ENCODE measurements at regions not wholly inside any gene's neighbourhood (a gene's known extent, or its start where the extent isn't known, plus 50 kb on each side); places are given as distances from the start of the nearest gene placed in this dataset.

- in situ Hi-C loops (cut with HindIII; ENCODE audit: extremely low pct_ligation_motif_present, low pct_unique_long_range_greater_than_20kb) (no loop called here), intact Hi-C loops (cut with micrococcal nuclease; ENCODE audit: unreplicated experiment) (no loop called here)
- peaks cover 22% of the 10 kb centered on the region for H3K4me1 ChIP-seq (ENCODE audit: insufficient read depth, low read length)
- FAIRE-seq = no peak
- H3K9ac ChIP-seq (ENCODE audit: insufficient read depth, low read depth, low read length) = no peak overlapping the region
- no TSS peak for BruUV-seq (replicated peaks)
- H3K27ac ChIP-seq (ENCODE audit: extremely low read length, insufficient read depth, low read length) = no peak overlapping the region
- peaks cover 12 to 43% of the 10 kb centered on the region in 2 experiments for H3K27me3 ChIP-seq (ENCODE audit: control insufficient read depth in 1 of 2, insufficient read depth in 2 of 2, low read length in 2 of 2)
- no peak for DNase-seq (ENCODE audit: low spot score)
- H3K36me3 ChIP-seq (replicated peaks in 1 of 2; ENCODE audit: control insufficient read depth in 1 of 2, insufficient read depth in 2 of 2, low read length in 2 of 2) = no peaks in the 10 kb centered on the region
- ATAC-seq = no peak
- H2AFZ ChIP-seq (ENCODE audit: low read length) = no peak overlapping the region
- TF ChIP-seq KDM5B (CRISPR knock-in tag; IDR thresholded peaks at IDR 0.05; ENCODE audit: borderline replicate concordance) (no peak), POLR2A (IDR thresholded peaks at IDR 0.05; ENCODE audit: insufficient read depth in 1 of 2, low read depth in 2 of 2, low read length in 2 of 2) (no peak), ZNF816 (CRISPR knock-in tag; IDR thresholded peaks at IDR 0.05; ENCODE audit: borderline replicate concordance) (no peak), ZFP90 (CRISPR knock-in tag; IDR thresholded peaks at IDR 0.05; ENCODE audit: borderline replicate concordance) (no peak), MTA1 (CRISPR knock-in tag; IDR thresholded peaks at IDR 0.05; ENCODE audit: borderline replicate concordance) (no peak), ZNF331 (CRISPR knock-in tag; IDR thresholded peaks at IDR 0.05) (no peak), IKZF5 (CRISPR knock-in tag; IDR thresholded peaks at IDR 0.05) (no peak), ZNF275 (CRISPR knock-in tag; IDR thresholded peaks at IDR 0.05; ENCODE audit: borderline replicate concordance) (no peak), FOXK1 (CRISPR knock-in tag; IDR thresholded peaks at IDR 0.05; ENCODE audit: borderline replicate concordance, low read depth) (no peak), RELA (CRISPR knock-in tag; IDR thresholded peaks at IDR 0.05) (no peak)
- no peak overlapping the region for H3K4me2 ChIP-seq (ENCODE audit: low read depth, low read length)
- WGBS (ENCODE audit: low lambda C conversion rate) = 53% methylated on average over 10 of the region's 10 CpGs
- H3K4me3 ChIP-seq (replicated peaks in 1 of 3; ENCODE audit: insufficient read depth in 1 of 3, low read depth in 2 of 3, low read length in 3 of 3) = no peak overlapping the region
- ChIA-PET CTCF (ENCODE audit: low intra/inter-chr PET ratio, low total read pairs) (no interaction called here), POLR2A (interaction anchor here (1.2 kb wide), 1 partner anchor 20 kb away, joined by 3 read pairs; no protein-coding TSS in a partner anchor)
- no peaks in the 10 kb centered on the region for H4K20me1 ChIP-seq (ENCODE audit: insufficient read depth, low read length)
- no peaks in the 10 kb centered on the region for H3K9me3 ChIP-seq (ENCODE audit: low read length)
- H3K79me2 ChIP-seq (ENCODE audit: insufficient read depth, low read length) = no peaks in the 10 kb centered on the region
Measured at GRCh38 chr7:155864271-155864985, 52.2 kb upstream of the SHH start.

Measured in HepG2 (cell line).